CD4-positive, alpha-beta memory T cell (primary cell): ENCODE measurements at regions not wholly inside any gene's neighbourhood (a gene's known extent, or its start where the extent isn't known, plus 50 kb on each side); places are given as distances from the start of the nearest gene placed in this dataset.

Experiments
- CTCF ChIA-PET: fragments of 350-600 bp; sonication (Branson Sonifier 250); formaldehyde crosslinking; loops from one replicate; lab custom pipeline; 2021; ENCODE audit warnings: inconsistent platforms; ENCODE audit not compliant: partially characterized antibody; lab: Charles Lee
- POLR2A ChIA-PET: fragments of 350-600 bp; sonication (Branson Sonifier 250); formaldehyde crosslinking; loops from one replicate; lab custom pipeline; 2021; ENCODE audit not compliant: partially characterized antibody; lab: Charles Lee
- DNase-seq, 5 donors: peaks; one replicate each; pipeline versions ENCODE4 v3.0.0 to v3.0.0-alpha.2; 2020 to 2022; ENCODE audit warnings: mixed read lengths in 1 of 5
- H3K27ac ChIP-seq: one replicate; pipeline ENCODE4 v1.7.0; 2013; ENCODE audit warnings: low read depth, low read length
- H3K27me3 ChIP-seq: 2 replicates; pipeline ENCODE4 v1.7.0; 2013; ENCODE audit warnings: mild to moderate bottlenecking, low read length, moderate library complexity; ENCODE audit not compliant: insufficient read depth
- H3K36me3 ChIP-seq: 2 replicates; pipeline ENCODE4 v1.7.0; 2013; ENCODE audit warnings: mild to moderate bottlenecking, low read length, moderate library complexity; ENCODE audit not compliant: insufficient read depth
- H3K4me1 ChIP-seq: 2 replicates; pipeline ENCODE4 v1.7.0; 2013; ENCODE audit warnings: mild to moderate bottlenecking, low read length, moderate library complexity; ENCODE audit not compliant: insufficient read depth
- H3K4me3 ChIP-seq, 2 donors: one replicate each; pipeline ENCODE4 v1.7.0; 2013; ENCODE audit warnings: low read length in 2 of 2, mild to moderate bottlenecking in 1 of 2
- H3K9me3 ChIP-seq, 2 donors: one replicate each; pipeline ENCODE4 v1.7.0; 2013; ENCODE audit warnings: low read length in 2 of 2, control low read depth in 1 of 2; ENCODE audit not compliant: control insufficient read depth in 1 of 2
- H3K27ac Mint-ChIP-seq, 7 donors: one replicate each; pipeline ENCODE4 v1.8.0; 2020 to 2021; ENCODE audit warnings: mixed read lengths in 7 of 7, mild to moderate bottlenecking in 6 of 7, inconsistent platforms in 3 of 7, moderate library complexity in 3 of 7
- H3K27me3 Mint-ChIP-seq, 2 donors: one replicate each; pipeline ENCODE4 v1.8.0; 2020 to 2021; ENCODE audit warnings: mixed read lengths in 2 of 2
- H3K36me3 Mint-ChIP-seq, 2 donors: one replicate each; pipeline ENCODE4 v1.8.0; 2020 to 2021; ENCODE audit warnings: mixed read lengths in 2 of 2, inconsistent platforms in 1 of 2, mild to moderate bottlenecking in 1 of 2
- H3K4me1 Mint-ChIP-seq, 4 donors: one replicate each; pipeline ENCODE4 v1.8.0; 2020 to 2021; ENCODE audit warnings: mixed read lengths in 4 of 4, mild to moderate bottlenecking in 1 of 4
- H3K4me3 Mint-ChIP-seq, 8 donors: one replicate each; pipeline ENCODE4 v1.8.0; 2020 to 2021; ENCODE audit warnings: mixed read lengths in 8 of 8, mild to moderate bottlenecking in 7 of 8, moderate library complexity in 6 of 8, inconsistent platforms in 3 of 8
- H3K9me3 Mint-ChIP-seq, 8 donors: one replicate each; pipeline ENCODE4 v1.8.0; 2020 to 2021; ENCODE audit warnings: mixed read lengths in 8 of 8, mild to moderate bottlenecking in 5 of 8, inconsistent platforms in 3 of 8, moderate library complexity in 1 of 8
- intact Hi-C: fragments of 100-400 bp; cut with micrococcal nuclease; formaldehyde crosslinking; loops from one replicate; pipeline ENCODE4 v1.15.1; 2023

- no peaks in the 10 kb centered on the region for H3K36me3 ChIP-seq
- H3K4me1 Mint-ChIP-seq: no peaks in the 10 kb centered on the region
Measured at GRCh38 chrX:117487421-117487820, 629.2 kb downstream of the KLHL13 start.

GRCh38 chrX:117483950-117484349 is 632.7 kb downstream of the KLHL13 start:
- H3K27ac Mint-ChIP-seq: no peak overlapping the region
- H3K9me3 ChIP-seq: no peaks in the 10 kb centered on the region
- H3K27ac ChIP-seq: no peak overlapping the region
- peaks cover 0 to 2% (median 0%) of the 10 kb centered on the region in 8 donors for H3K9me3 Mint-ChIP-seq
- H3K4me1 ChIP-seq: no peaks in the 10 kb centered on the region
- no peaks in the 10 kb centered on the region for H3K36me3 ChIP-seq
- H3K4me1 Mint-ChIP-seq: no peaks in the 10 kb centered on the region
- ChIA-PET POLR2A (no interaction called here), CTCF (no interaction called here)
- H3K27me3 Mint-ChIP-seq: no peaks in the 10 kb centered on the region
- no peak overlapping the region for H3K4me3 Mint-ChIP-seq
- H3K36me3 Mint-ChIP-seq: no peaks in the 10 kb centered on the region
- intact Hi-C loops: no loop called here
- no peak for DNase-seq
- no peaks in the 10 kb centered on the region for H3K27me3 ChIP-seq
- H3K4me3 ChIP-seq: no peak overlapping the region

More at GRCh38 chrX:117487421-117487820, 629.2 kb downstream of the KLHL13 start:
- H3K36me3 Mint-ChIP-seq: no peaks in the 10 kb centered on the region
- ChIA-PET POLR2A (no interaction called here), CTCF (no interaction called here)
- Histone ChIP-seq H3K4me3 (no peak overlapping the region), H3K4me1 (no peaks in the 10 kb centered on the region), H3K27ac (no peak overlapping the region), H3K9me3 (no peaks in the 10 kb centered on the region), H3K27me3 (no peaks in the 10 kb centered on the region)
- DNase-seq: no peak
- H3K4me3 Mint-ChIP-seq: no peak overlapping the region
- H3K27ac Mint-ChIP-seq: no peak overlapping the region
- intact Hi-C loops: no loop called here
- H3K9me3 Mint-ChIP-seq: peaks cover 0 to 2% (median 0%) of the 10 kb centered on the region in 8 donors
- no peaks in the 10 kb centered on the region for H3K27me3 Mint-ChIP-seq

GRCh38 chrX:117458243-117458968 is 658.2 kb downstream of the KLHL13 start:
- H3K4me3 Mint-ChIP-seq: no peak overlapping the region
- peaks cover 0 to 15% (median 4%) of the 10 kb centered on the region in 8 donors for H3K9me3 Mint-ChIP-seq
- ChIA-PET POLR2A (no interaction called here), CTCF (no interaction called here)
- H3K4me1 Mint-ChIP-seq: no peaks in the 10 kb centered on the region
- intact Hi-C loops: no loop called here
- Histone ChIP-seq H3K9me3 (no peaks in the 10 kb centered on the region), H3K36me3 (no peaks in the 10 kb centered on the region), H3K4me3 (no peak overlapping the region), H3K27me3 (no peaks in the 10 kb centered on the region), H3K27ac (no peak overlapping the region), H3K4me1 (no peaks in the 10 kb centered on the region)
- no peaks in the 10 kb centered on the region for H3K27me3 Mint-ChIP-seq
- DNase-seq: no peak
- H3K27ac Mint-ChIP-seq: no peak overlapping the region
- no peaks in the 10 kb centered on the region for H3K36me3 Mint-ChIP-seq

GRCh38 chrX:117455787-117456186 is 660.8 kb downstream of the KLHL13 start:
- Histone ChIP-seq H3K27ac (no peak overlapping the region), H3K9me3 (no peaks in the 10 kb centered on the region), H3K27me3 (no peaks in the 10 kb centered on the region), H3K4me1 (no peaks in the 10 kb centered on the region), H3K36me3 (no peaks in the 10 kb centered on the region), H3K4me3 (no peak overlapping the region)
- H3K4me3 Mint-ChIP-seq: no peak overlapping the region
- H3K27me3 Mint-ChIP-seq: no peaks in the 10 kb centered on the region
- ChIA-PET POLR2A (no interaction called here), CTCF (no interaction called here)
- DNase-seq: no peak
- no peaks in the 10 kb centered on the region for H3K36me3 Mint-ChIP-seq
- H3K27ac Mint-ChIP-seq: no peak overlapping the region
- intact Hi-C loops: no loop called here
- H3K4me1 Mint-ChIP-seq: no peaks in the 10 kb centered on the region
- H3K9me3 Mint-ChIP-seq: peaks cover 0 to 5% (median under 1%) of the 10 kb centered on the region in 8 donors

- intact Hi-C loops: no loop called here
- no peaks in the 10 kb centered on the region for H3K9me3 ChIP-seq
- ChIA-PET POLR2A (no interaction called here), CTCF (no interaction called here)
- H3K27me3 ChIP-seq: no peaks in the 10 kb centered on the region
- Mint-ChIP-seq H3K4me1 (no peaks in the 10 kb centered on the region), H3K27me3 (no peaks in the 10 kb centered on the region), H3K27ac (no peak overlapping the region), H3K9me3 (peaks cover 0 to 10% (median 5%) of the 10 kb centered on the region in 8 donors), H3K4me3 (no peak overlapping the region), H3K36me3 (no peaks in the 10 kb centered on the region)
- no peaks in the 10 kb centered on the region for H3K36me3 ChIP-seq
- H3K4me1 ChIP-seq: no peaks in the 10 kb centered on the region
- DNase-seq: no peak
- H3K4me3 ChIP-seq: no peak overlapping the region
- no peak overlapping the region for H3K27ac ChIP-seq
Measured at GRCh38 chrX:117429501-117429900, 687.1 kb downstream of the KLHL13 start.

- no peaks in the 10 kb centered on the region for H3K27me3 Mint-ChIP-seq
- no peaks in the 10 kb centered on the region for H3K27me3 ChIP-seq
- no peak overlapping the region for H3K27ac Mint-ChIP-seq
- peaks cover 0 to 3% (median 0%) of the 10 kb centered on the region in 8 donors for H3K9me3 Mint-ChIP-seq
- H3K4me3 ChIP-seq: no peak overlapping the region
- no peaks in the 10 kb centered on the region for H3K36me3 ChIP-seq
- intact Hi-C loops: no loop called here
- DNase-seq: no peak
- no peak overlapping the region for H3K27ac ChIP-seq
- H3K4me3 Mint-ChIP-seq: no peak overlapping the region
- CTCF ChIA-PET: no interaction called here
- no peaks in the 10 kb centered on the region for H3K36me3 Mint-ChIP-seq
- no peaks in the 10 kb centered on the region for H3K9me3 ChIP-seq
- no peaks in the 10 kb centered on the region for H3K4me1 Mint-ChIP-seq
- H3K4me1 ChIP-seq: no peaks in the 10 kb centered on the region
- POLR2A ChIA-PET: no interaction called here
Measured at GRCh38 chrX:117407449-117408150, 709.0 kb downstream of the KLHL13 start.

- POLR2A ChIA-PET: no interaction called here
- Mint-ChIP-seq H3K9me3 (peaks cover 0 to 12% (median 0%) of the 10 kb centered on the region in 8 donors), H3K27ac (no peak overlapping the region), H3K36me3 (no peaks in the 10 kb centered on the region), H3K27me3 (no peaks in the 10 kb centered on the region), H3K4me1 (no peaks in the 10 kb centered on the region), H3K4me3 (no peak overlapping the region)
- H3K4me1 ChIP-seq: no peaks in the 10 kb centered on the region
- intact Hi-C loops: no loop called here
- H3K36me3 ChIP-seq: no peaks in the 10 kb centered on the region
- no peak overlapping the region for H3K27ac ChIP-seq
- no peaks in the 10 kb centered on the region for H3K9me3 ChIP-seq
- no peak for DNase-seq
- no peaks in the 10 kb centered on the region for H3K27me3 ChIP-seq
- H3K4me3 ChIP-seq: no peak overlapping the region
- CTCF ChIA-PET: no interaction called here
Measured at GRCh38 chrX:117400839-117401238, 715.8 kb downstream of the KLHL13 start.
